Activated naive CD4-positive, alpha-beta T cell treated with anti-CD3 and anti-CD28 coated beads, Interleukin-2, amount 50 U/mL, for 24 hours (primary cell): ENCODE measurements at regions not wholly inside any gene's neighbourhood (a gene's known extent, or its start where the extent isn't known, plus 50 kb on each side); places are given as distances from the start of the nearest gene placed in this dataset.

Source experiments
- H3K27ac Mint-ChIP-seq: one replicate; pipeline ENCODE4 v1.8.0; 2021; ENCODE audit warnings: mild to moderate bottlenecking, mixed read lengths
- H3K27me3 Mint-ChIP-seq: one replicate; pipeline ENCODE4 v1.8.0; 2021; ENCODE audit warnings: mixed read lengths
- H3K36me3 Mint-ChIP-seq: one replicate; pipeline ENCODE4 v1.8.0; 2021; ENCODE audit warnings: mixed read lengths
- H3K4me1 Mint-ChIP-seq: one replicate; pipeline ENCODE4 v1.8.0; 2021; ENCODE audit warnings: mixed read lengths
- H3K4me3 Mint-ChIP-seq: one replicate; pipeline ENCODE4 v1.8.0; 2021; ENCODE audit warnings: mild to moderate bottlenecking, mixed read lengths
- H3K9me3 Mint-ChIP-seq: one replicate; pipeline ENCODE4 v1.8.0; 2021; ENCODE audit warnings: mixed read lengths

DNA sequence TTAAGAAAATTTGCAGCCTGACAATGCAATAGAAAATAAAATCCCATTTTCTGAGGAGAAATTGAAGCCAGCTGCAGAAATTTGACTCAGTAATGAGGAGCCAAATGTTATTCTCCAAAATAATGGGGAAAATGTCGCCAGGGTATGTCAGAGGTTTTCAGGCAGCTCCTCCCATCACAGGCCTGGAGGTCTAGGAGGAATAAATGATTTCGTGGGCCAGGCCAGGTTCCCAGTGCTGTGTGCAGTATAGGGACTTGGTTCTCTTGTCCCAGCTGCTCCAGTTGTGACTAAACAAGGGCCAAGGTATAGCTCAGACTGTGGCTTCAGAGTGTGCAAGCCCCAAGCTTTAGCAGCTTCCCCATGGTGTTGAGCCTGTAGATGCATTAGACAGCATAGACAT, 1240.8 kb upstream of the ADGRB3 start:
- Mint-ChIP-seq H3K36me3 (no peaks in the 10 kb centered on the region), H3K4me3 (no peak overlapping the region), H3K9me3 (peaks cover 6% of the 10 kb centered on the region), H3K27me3 (no peaks in the 10 kb centered on the region), H3K27ac (no peak overlapping the region), H3K4me1 (no peaks in the 10 kb centered on the region)

- H3K27me3 Mint-ChIP-seq = no peaks in the 10 kb centered on the region
- peaks cover 6% of the 10 kb centered on the region for H3K9me3 Mint-ChIP-seq
- H3K4me3 Mint-ChIP-seq = no peak overlapping the region
- no peak overlapping the region for H3K27ac Mint-ChIP-seq
- H3K4me1 Mint-ChIP-seq = no peaks in the 10 kb centered on the region
- H3K36me3 Mint-ChIP-seq = no peaks in the 10 kb centered on the region
Observed at GRCh38 chr6:67393356-67393755, 1241.7 kb upstream of the ADGRB3 start.

- H3K9me3 Mint-ChIP-seq = peaks cover 6% of the 10 kb centered on the region
- H3K4me3 Mint-ChIP-seq = no peak overlapping the region
- H3K36me3 Mint-ChIP-seq = no peaks in the 10 kb centered on the region
- H3K27ac Mint-ChIP-seq = no peak overlapping the region
- H3K27me3 Mint-ChIP-seq = no peaks in the 10 kb centered on the region
- no peaks in the 10 kb centered on the region for H3K4me1 Mint-ChIP-seq
Observed at GRCh38 chr6:67391955-67392354, 1243.1 kb upstream of the ADGRB3 start.

DNA sequence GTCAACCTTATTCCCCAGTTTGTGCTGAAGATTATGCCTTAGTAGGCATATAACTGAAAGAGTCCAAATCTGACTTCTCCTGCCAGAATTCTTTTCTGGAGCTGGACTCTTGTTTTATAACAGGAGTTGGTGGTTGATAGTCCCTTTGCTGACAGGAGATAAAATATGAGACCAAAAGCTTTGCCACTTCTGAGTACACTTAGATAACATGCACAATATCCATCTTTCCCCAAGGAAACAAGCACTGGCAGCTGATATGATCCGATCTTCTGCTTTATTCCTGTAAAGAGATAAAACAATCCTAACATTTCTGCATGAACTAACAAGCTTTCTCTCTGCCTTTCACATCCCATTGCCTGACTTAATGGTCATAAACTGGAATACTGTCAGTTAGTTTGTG, 1265.4 kb upstream of the ADGRB3 start:
- Mint-ChIP-seq H3K4me3 (no peak overlapping the region), H3K4me1 (no peaks in the 10 kb centered on the region), H3K36me3 (no peaks in the 10 kb centered on the region), H3K9me3 (peaks cover 5% of the 10 kb centered on the region), H3K27me3 (no peaks in the 10 kb centered on the region), H3K27ac (no peak overlapping the region)

DNA sequence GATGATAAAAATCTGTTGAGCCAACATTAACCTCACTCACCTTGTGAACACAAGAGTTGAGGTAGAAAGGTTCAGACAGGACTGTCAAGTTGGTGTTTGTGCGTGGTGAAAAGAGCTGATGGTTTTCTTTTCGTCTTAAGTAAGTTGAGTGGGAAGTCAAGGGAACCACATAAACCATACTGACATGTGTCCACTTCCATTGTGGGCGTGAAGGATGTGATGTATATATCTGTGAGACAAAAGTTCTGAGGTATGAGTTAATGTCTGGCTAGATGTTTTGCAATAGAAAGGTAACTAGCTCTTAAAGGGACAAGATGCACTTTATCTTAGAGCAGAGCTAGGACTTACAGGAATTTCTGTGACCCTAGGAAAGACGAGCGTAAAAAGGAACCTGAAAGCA, 1272.1 kb upstream of the ADGRB3 start:
- H3K27ac Mint-ChIP-seq = no peak overlapping the region
- H3K9me3 Mint-ChIP-seq = no peaks in the 10 kb centered on the region
- H3K36me3 Mint-ChIP-seq = no peaks in the 10 kb centered on the region
- H3K4me1 Mint-ChIP-seq = peaks cover 6% of the 10 kb centered on the region
- H3K4me3 Mint-ChIP-seq = no peak overlapping the region
- H3K27me3 Mint-ChIP-seq = no peaks in the 10 kb centered on the region

- H3K36me3 Mint-ChIP-seq = no peaks in the 10 kb centered on the region
- H3K27me3 Mint-ChIP-seq = no peaks in the 10 kb centered on the region
- peaks cover 6% of the 10 kb centered on the region for H3K4me1 Mint-ChIP-seq
- no peak overlapping the region for H3K27ac Mint-ChIP-seq
- H3K9me3 Mint-ChIP-seq = no peaks in the 10 kb centered on the region
- H3K4me3 Mint-ChIP-seq = no peak overlapping the region
Observed at GRCh38 chr6:67361264-67361663, 1273.8 kb upstream of the ADGRB3 start.

DNA sequence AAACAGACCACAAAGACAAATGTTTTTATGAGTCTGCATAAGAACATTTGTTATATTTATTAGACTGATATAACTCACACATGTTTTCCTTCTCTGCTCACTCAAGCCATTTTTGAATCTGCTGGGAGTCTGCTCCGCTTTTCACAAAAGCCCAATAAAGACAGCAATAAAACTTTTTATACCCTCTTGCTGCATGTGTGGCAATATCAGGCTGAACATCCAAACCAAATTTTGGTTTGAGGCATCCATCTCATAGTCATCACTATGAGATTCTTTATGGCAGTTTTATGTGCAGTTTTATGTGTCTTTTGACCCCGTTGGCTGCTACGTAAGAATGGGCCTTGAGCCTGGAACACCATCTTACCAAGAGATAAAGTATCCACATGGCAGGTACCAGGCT, 1276.8 kb upstream of the ADGRB3 start:
- H3K4me1 Mint-ChIP-seq = peaks cover 6% of the 10 kb centered on the region
- H3K27me3 Mint-ChIP-seq = no peaks in the 10 kb centered on the region
- H3K4me3 Mint-ChIP-seq = no peak overlapping the region
- no peaks in the 10 kb centered on the region for H3K9me3 Mint-ChIP-seq
- H3K36me3 Mint-ChIP-seq = no peaks in the 10 kb centered on the region
- no peak overlapping the region for H3K27ac Mint-ChIP-seq

- Mint-ChIP-seq H3K4me3 (no peak overlapping the region), H3K9me3 (no peaks in the 10 kb centered on the region)
Observed at GRCh38 chr6:67353861-67354260, 1281.2 kb upstream of the ADGRB3 start.

DNA sequence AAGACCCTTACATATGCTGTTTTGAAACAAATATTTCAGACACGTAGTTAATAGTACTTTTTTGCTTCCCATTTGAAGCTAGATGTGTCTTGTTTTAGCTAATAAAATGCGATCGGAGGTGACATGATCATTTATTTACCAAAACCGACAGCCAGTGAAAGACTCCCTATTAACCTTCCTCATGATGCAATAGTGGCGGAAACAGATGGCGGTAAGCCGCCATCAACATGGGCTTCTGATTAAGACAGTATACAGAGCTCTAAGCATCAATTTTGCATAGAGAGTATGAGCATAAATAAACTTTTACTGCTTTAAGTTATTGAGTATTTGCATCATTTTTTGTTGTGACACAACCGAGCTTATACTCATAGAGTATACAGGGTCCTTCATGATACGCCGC, 1282.4 kb upstream of the ADGRB3 start:
- H3K4me1 Mint-ChIP-seq = no peaks in the 10 kb centered on the region
- H3K9me3 Mint-ChIP-seq = no peaks in the 10 kb centered on the region
- H3K4me3 Mint-ChIP-seq = no peak overlapping the region
- no peak overlapping the region for H3K27ac Mint-ChIP-seq
- no peaks in the 10 kb centered on the region for H3K36me3 Mint-ChIP-seq
- no peaks in the 10 kb centered on the region for H3K27me3 Mint-ChIP-seq

More at GRCh38 chr6:67353861-67354260, 1281.2 kb upstream of the ADGRB3 start:
- Mint-ChIP-seq H3K36me3 (no peaks in the 10 kb centered on the region), H3K27me3 (no peaks in the 10 kb centered on the region), H3K4me1 (no peaks in the 10 kb centered on the region), H3K27ac (no peak overlapping the region)

DNA sequence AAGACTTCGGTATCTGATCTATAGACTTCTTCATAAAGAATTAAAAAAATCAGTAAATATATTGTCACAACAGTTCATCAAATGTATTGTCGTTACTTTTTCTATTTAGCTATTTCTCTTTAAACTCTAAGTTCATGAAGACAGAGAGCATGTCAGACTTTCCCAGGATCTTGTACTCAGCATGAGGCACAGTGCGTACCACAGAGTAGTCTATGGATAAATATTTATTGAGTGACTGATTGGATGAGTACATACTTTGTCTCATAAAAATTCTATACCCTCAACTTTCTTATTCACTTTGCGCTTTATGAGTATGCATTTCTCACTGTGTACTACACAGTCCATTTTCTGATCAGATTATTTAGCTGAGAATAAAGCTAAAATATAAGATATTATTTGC, 1284.4 kb upstream of the ADGRB3 start:
- Mint-ChIP-seq H3K27me3 (no peaks in the 10 kb centered on the region), H3K36me3 (no peaks in the 10 kb centered on the region), H3K4me3 (no peak overlapping the region), H3K27ac (no peak overlapping the region), H3K4me1 (no peaks in the 10 kb centered on the region), H3K9me3 (no peaks in the 10 kb centered on the region)

- Mint-ChIP-seq H3K27me3 (no peaks in the 10 kb centered on the region), H3K4me1 (no peaks in the 10 kb centered on the region), H3K36me3 (no peaks in the 10 kb centered on the region), H3K4me3 (no peak overlapping the region), H3K9me3 (no peaks in the 10 kb centered on the region), H3K27ac (no peak overlapping the region)
Observed at GRCh38 chr6:67345946-67346345, 1289.1 kb upstream of the ADGRB3 start.

DNA sequence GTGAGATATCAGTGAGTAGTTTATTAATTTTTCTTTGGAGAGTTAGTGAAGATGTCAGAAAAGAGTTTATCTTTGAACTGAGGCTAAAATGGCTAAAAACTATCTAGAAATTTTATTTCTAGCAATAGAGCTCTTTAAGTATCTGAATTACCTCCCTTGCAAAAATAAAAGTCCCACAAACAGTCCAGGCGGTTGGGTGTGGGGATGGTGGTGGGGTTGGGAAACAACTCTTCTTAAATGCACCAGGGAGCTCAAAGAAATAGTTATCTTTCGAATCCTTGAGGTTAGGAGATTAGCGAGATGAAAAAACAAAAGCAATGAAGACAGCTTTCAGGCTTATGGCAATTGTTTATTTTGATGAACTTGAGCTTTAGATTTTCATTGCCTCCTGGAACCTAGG, 1299.1 kb upstream of the ADGRB3 start:
- H3K9me3 Mint-ChIP-seq = no peaks in the 10 kb centered on the region
- H3K36me3 Mint-ChIP-seq = no peaks in the 10 kb centered on the region
- no peaks in the 10 kb centered on the region for H3K27me3 Mint-ChIP-seq
- no peak overlapping the region for H3K27ac Mint-ChIP-seq
- H3K4me1 Mint-ChIP-seq = no peaks in the 10 kb centered on the region
- no peak overlapping the region for H3K4me3 Mint-ChIP-seq

DNA sequence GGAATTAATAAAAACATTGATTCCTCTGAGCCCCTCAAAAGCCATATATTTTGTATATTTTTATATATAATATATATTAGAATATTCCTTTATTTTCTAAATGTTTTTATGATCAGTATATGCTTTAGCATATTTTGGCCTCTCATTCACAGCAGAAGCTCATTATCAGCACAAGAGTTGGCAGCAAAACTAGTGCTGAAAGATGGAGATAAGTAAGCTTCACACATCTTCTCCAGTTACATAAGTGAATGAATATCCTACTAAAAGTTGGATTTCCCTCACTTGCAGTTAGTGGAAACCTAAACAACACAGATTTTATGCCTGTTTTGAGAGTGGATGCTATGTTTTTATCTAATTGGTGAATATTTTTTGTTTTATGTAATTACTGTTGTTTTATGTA, 1303.8 kb upstream of the ADGRB3 start:
- no peak overlapping the region for H3K4me3 Mint-ChIP-seq
- no peaks in the 10 kb centered on the region for H3K4me1 Mint-ChIP-seq
- no peaks in the 10 kb centered on the region for H3K36me3 Mint-ChIP-seq
- no peaks in the 10 kb centered on the region for H3K27me3 Mint-ChIP-seq
- H3K27ac Mint-ChIP-seq = no peak overlapping the region
- peaks cover 5% of the 10 kb centered on the region for H3K9me3 Mint-ChIP-seq

GRCh38 chr6:67328269-67328668, 1306.8 kb upstream of the ADGRB3 start:
- no peak overlapping the region for H3K27ac Mint-ChIP-seq
- no peaks in the 10 kb centered on the region for H3K4me1 Mint-ChIP-seq
- no peaks in the 10 kb centered on the region for H3K27me3 Mint-ChIP-seq
- H3K36me3 Mint-ChIP-seq = no peaks in the 10 kb centered on the region
- H3K9me3 Mint-ChIP-seq = peaks cover 5% of the 10 kb centered on the region
- no peak overlapping the region for H3K4me3 Mint-ChIP-seq

- Mint-ChIP-seq H3K27ac (no peak overlapping the region), H3K4me3 (no peak overlapping the region), H3K9me3 (peaks cover 4% of the 10 kb centered on the region), H3K27me3 (no peaks in the 10 kb centered on the region), H3K4me1 (no peaks in the 10 kb centered on the region), H3K36me3 (no peaks in the 10 kb centered on the region)
Observed at GRCh38 chr6:67300430-67301040, 1334.5 kb upstream of the ADGRB3 start.

GRCh38 chr6:67292169-67292568, 1342.9 kb upstream of the ADGRB3 start:
- H3K4me3 Mint-ChIP-seq = no peak overlapping the region

DNA sequence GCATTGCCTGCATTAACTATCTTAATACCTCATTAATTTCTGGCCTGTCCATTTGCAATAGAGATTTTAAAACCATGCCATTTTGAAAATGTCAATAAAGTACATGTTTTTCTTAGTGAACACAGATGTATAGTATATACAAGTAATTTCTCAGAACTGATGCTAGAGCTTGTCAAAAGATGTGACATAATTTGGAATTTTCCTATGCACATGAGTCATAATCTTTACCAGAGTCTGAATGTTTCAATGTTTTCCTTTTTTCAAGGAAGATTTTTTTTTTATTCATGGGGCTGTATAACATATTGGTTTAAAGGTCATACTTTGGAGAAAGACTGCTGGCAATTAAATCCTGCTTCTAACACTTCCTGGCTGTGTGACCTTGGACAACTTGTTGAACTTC, 1347.5 kb upstream of the ADGRB3 start:
- no peaks in the 10 kb centered on the region for H3K36me3 Mint-ChIP-seq

More at GRCh38 chr6:67292169-67292568, 1342.9 kb upstream of the ADGRB3 start:
- Mint-ChIP-seq H3K27me3 (no peaks in the 10 kb centered on the region), H3K36me3 (no peaks in the 10 kb centered on the region), H3K9me3 (peaks cover 4% of the 10 kb centered on the region), H3K4me1 (no peaks in the 10 kb centered on the region), H3K27ac (no peak overlapping the region)

More for the DNA sequence above, 1347.5 kb upstream of the ADGRB3 start:
- no peaks in the 10 kb centered on the region for H3K4me1 Mint-ChIP-seq
- H3K9me3 Mint-ChIP-seq = peaks cover 4% of the 10 kb centered on the region
- no peaks in the 10 kb centered on the region for H3K27me3 Mint-ChIP-seq
- H3K4me3 Mint-ChIP-seq = no peak overlapping the region
- H3K27ac Mint-ChIP-seq = no peak overlapping the region
